H9 (cell line): ENCODE measurements at regions not wholly inside any gene's neighbourhood (a gene's known extent, or its start where the extent isn't known, plus 50 kb on each side); places are given as distances from the start of the nearest gene placed in this dataset.

Experiments used
- DNase-seq: peaks from one replicate; pipeline ENCODE4 v3.0.0-alpha.2; 2017
- H2AFZ ChIP-seq: one replicate; pipeline ENCODE4 v1.6.1; 2013; ENCODE audit warnings: mild to moderate bottlenecking, low read length, control low read depth, moderate library complexity
- H2AK5ac ChIP-seq: 2 replicates; pipeline ENCODE4 v1.6.1; 2013; ENCODE audit warnings: low read length, control low read depth, mixed read lengths; ENCODE audit not compliant: insufficient read length
- H2BK120ac ChIP-seq: one replicate; pipeline ENCODE4 v1.6.1; 2013; ENCODE audit warnings: low read depth, mild to moderate bottlenecking, low read length, control low read depth, inconsistent platforms; ENCODE audit not compliant: poor library complexity, severe bottlenecking
- H2BK12ac ChIP-seq: 2 replicates; pipeline ENCODE4 v1.6.1; 2013; ENCODE audit warnings: low read length, control low read depth, mixed read lengths, low read depth; ENCODE audit not compliant: insufficient read length
- H2BK15ac ChIP-seq: 2 replicates; pipeline ENCODE4 v1.6.1; 2013; ENCODE audit warnings: low read depth, low read length, control low read depth
- H2BK20ac ChIP-seq: one replicate; pipeline ENCODE4 v1.6.1; 2013; ENCODE audit warnings: low read depth, mild to moderate bottlenecking, low read length, control low read depth, inconsistent platforms; ENCODE audit not compliant: poor library complexity, severe bottlenecking
- H2BK5ac ChIP-seq: 2 replicates; pipeline ENCODE4 v1.6.1; 2013; ENCODE audit warnings: low read length, control low read depth, mixed read lengths; ENCODE audit not compliant: insufficient read length
- H3K14ac ChIP-seq: 2 replicates; pipeline ENCODE4 v1.6.1; 2013; ENCODE audit warnings: low read length, control low read depth; ENCODE audit not compliant: insufficient read depth
- H3K18ac ChIP-seq: 2 replicates; pipeline ENCODE4 v1.6.1; 2013; ENCODE audit warnings: low read depth, mild to moderate bottlenecking, mixed read lengths, low read length, control low read depth; ENCODE audit not compliant: insufficient read length
- H3K23ac ChIP-seq: 2 replicates; pipeline ENCODE4 v1.6.1; 2013; ENCODE audit warnings: low read length, control low read depth, mixed read lengths, low read depth; ENCODE audit not compliant: insufficient read length
- H3K23me2 ChIP-seq: 2 replicates; pipeline ENCODE4 v1.6.1; 2013; ENCODE audit warnings: low read depth, mild to moderate bottlenecking, mixed read lengths, low read length, control low read depth; ENCODE audit not compliant: insufficient read length, poor library complexity, severe bottlenecking
- H3K27ac ChIP-seq: 2 replicates; pipeline ENCODE4 v1.5.1; 2013; ENCODE audit warnings: low read length, control low read depth, mixed read lengths, low read depth; ENCODE audit not compliant: insufficient read length
- H3K27me3 ChIP-seq: 2 replicates; pipeline ENCODE4 v1.6.1; 2013; ENCODE audit warnings: low read length, control low read depth, inconsistent platforms; ENCODE audit not compliant: insufficient read depth
- H3K4ac ChIP-seq: 2 replicates; pipeline ENCODE4 v1.6.1; 2013; ENCODE audit warnings: low read depth, mild to moderate bottlenecking, control low read depth, inconsistent platforms, low read length, moderate library complexity
- H3K4me1 ChIP-seq: 2 replicates; pipeline ENCODE4 v1.6.1; 2013; ENCODE audit warnings: low read length, control low read depth, inconsistent platforms; ENCODE audit not compliant: insufficient read depth
- H3K4me2 ChIP-seq: 2 replicates; pipeline ENCODE4 v1.6.1; 2013; ENCODE audit warnings: low read length, control low read depth, mixed read lengths; ENCODE audit not compliant: insufficient read length, insufficient read depth
- H3K56ac ChIP-seq: 2 replicates; pipeline ENCODE4 v1.6.1; 2013; ENCODE audit warnings: low read depth, mild to moderate bottlenecking, mixed read lengths, low read length, control low read depth; ENCODE audit not compliant: insufficient read length
- H3K79me1 ChIP-seq: 2 replicates; pipeline ENCODE4 v1.6.1; 2013; ENCODE audit warnings: low read depth, mild to moderate bottlenecking, moderate library complexity, low read length, control low read depth, inconsistent platforms; ENCODE audit not compliant: insufficient read depth, poor library complexity, severe bottlenecking
- H3K79me2 ChIP-seq: 2 replicates; pipeline ENCODE4 v1.6.1; 2013; ENCODE audit warnings: low read length, control low read depth, inconsistent platforms; ENCODE audit not compliant: insufficient read depth
- H3K9ac ChIP-seq: 2 replicates; pipeline ENCODE4 v1.6.1; 2013; ENCODE audit warnings: low read length, control low read depth, mixed read lengths; ENCODE audit not compliant: insufficient read length; ENCODE audit errors: extremely low read depth
- H3K9me3 ChIP-seq: one replicate; pipeline ENCODE4 v1.6.1; 2013; ENCODE audit warnings: low read depth, low read length, inconsistent platforms; ENCODE audit not compliant: control insufficient read depth
- H3T11ph ChIP-seq: one replicate; pipeline ENCODE4 v1.6.1; 2013; ENCODE audit warnings: mild to moderate bottlenecking, low read length, control low read depth, inconsistent platforms
- H4K20me1 ChIP-seq: one replicate; pipeline ENCODE4 v1.6.1; 2013; ENCODE audit not compliant: control insufficient read depth, insufficient read length, insufficient read depth
- H4K5ac ChIP-seq: 2 replicates; pipeline ENCODE4 v1.6.1; 2013; ENCODE audit warnings: low read depth, mild to moderate bottlenecking, mixed read lengths, low read length, control low read depth; ENCODE audit not compliant: insufficient read length
- H4K8ac ChIP-seq: replicated peaks from 2 replicates; pipeline ENCODE4 v1.6.1; 2013; ENCODE audit warnings: low read length, control low read depth, mixed read lengths, low read depth; ENCODE audit not compliant: insufficient read length
- H4K91ac ChIP-seq: 2 replicates; pipeline ENCODE4 v1.6.1; 2013; ENCODE audit warnings: low read depth, mild to moderate bottlenecking, moderate library complexity, mixed read lengths, low read length, control low read depth; ENCODE audit not compliant: insufficient read length
- H3K27ac Mint-ChIP-seq, 3 experiments: 2 replicates in 2 of 3; 3 replicates in 1 of 3; pipeline ENCODE4 v1.8.0; 2020 to 2021; ENCODE audit warnings: mixed read lengths in 3 of 3, mild to moderate bottlenecking in 1 of 3, moderate library complexity in 1 of 3
- H3K27me3 Mint-ChIP-seq: 2 replicates; pipeline ENCODE4 v1.8.0; 2021; ENCODE audit warnings: low read depth, mild to moderate bottlenecking, moderate library complexity, mixed read lengths
- H3K36me3 Mint-ChIP-seq, 3 experiments: 2 replicates in 2 of 3; 3 replicates in 1 of 3; pipeline ENCODE4 v1.8.0; 2020 to 2021; ENCODE audit warnings: low read depth in 3 of 3, mixed read lengths in 3 of 3; ENCODE audit not compliant: insufficient read depth in 1 of 3
- H3K4me1 Mint-ChIP-seq, 2 experiments: 2 replicates each; pipeline ENCODE4 v1.8.0; 2020; ENCODE audit warnings: mixed read lengths in 2 of 2
- H3K4me3 Mint-ChIP-seq, 2 experiments: 2 replicates in 1 of 2; 3 replicates in 1 of 2; pipeline ENCODE4 v1.8.0; 2020 to 2021; ENCODE audit warnings: mild to moderate bottlenecking in 2 of 2, mixed read lengths in 2 of 2, moderate library complexity in 1 of 2
- H3K9me3 Mint-ChIP-seq, 2 experiments: 2 replicates in 1 of 2; 3 replicates in 1 of 2; pipeline ENCODE4 v1.8.0; 2020; ENCODE audit warnings: mild to moderate bottlenecking in 2 of 2, mixed read lengths in 2 of 2, moderate library complexity in 1 of 2
- WGBS: extraction: QIAGEN DNeasy Blood & Tissue Kit; methylation state at CpG from one replicate; pipeline ENCODE4 v1.1.7; 2013; ENCODE audit warnings: missing lambda C conversion rate, low lambda C conversion rate, mixed read lengths; ENCODE audit not compliant: insufficient read length; ENCODE audit errors: extremely low coverage; 5-methylcytosine and 5-hydroxymethylcytosine counted together
- TF ChIP-seq, protein P1 (sequence below): fragments of 200-600 bp; sonication (generic); conservative IDR thresholded peaks from 3 replicates; pipeline ENCODE4 v1.8.0; 2021; ENCODE audit warnings: antibody characterized with exemption, mild to moderate bottlenecking

DNA sequence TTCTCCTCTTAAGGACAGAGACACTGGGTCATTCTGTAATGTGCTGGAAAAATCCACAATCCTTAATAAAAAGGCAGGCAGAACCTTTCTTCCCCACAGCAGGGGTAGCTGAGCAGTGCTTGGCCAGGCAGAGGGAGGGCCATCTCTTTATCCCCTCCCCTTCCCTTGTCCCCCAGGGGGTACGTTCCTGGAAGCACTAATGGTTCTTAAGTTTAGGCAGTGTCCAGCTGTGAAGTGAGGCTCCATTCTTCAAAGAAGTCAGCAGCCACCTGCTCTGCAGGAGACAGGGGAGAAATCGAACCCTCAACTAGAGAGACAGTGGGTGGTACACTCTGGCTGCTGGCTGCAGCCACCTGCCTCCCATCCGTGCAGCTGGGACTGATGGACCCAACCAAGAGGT, 533.9 kb upstream of the CDH11 start:
- no peak for DNase-seq
- H2BK20ac ChIP-seq: no peak overlapping the region
- H3K4me1 Mint-ChIP-seq: peaks cover 20 to 26% of the 10 kb centered on the region in 2 experiments

More for the DNA sequence above, 533.9 kb upstream of the CDH11 start:
- Histone ChIP-seq H3T11ph (no peak overlapping the region), H3K27me3 (no peaks in the 10 kb centered on the region), H3K14ac (no peak overlapping the region), H3K9me3 (no peaks in the 10 kb centered on the region), H3K23ac (no peak overlapping the region), H2AK5ac (no peak overlapping the region), H3K4ac (no peak overlapping the region), H4K91ac (no peak overlapping the region), H2BK5ac (no peak overlapping the region), H2BK15ac (no peak overlapping the region), H3K18ac (no peak overlapping the region), H4K20me1 (no peaks in the 10 kb centered on the region), H4K8ac (no peak overlapping the region), H2BK12ac (no peak overlapping the region), H2BK120ac (no peak overlapping the region), H3K27ac (no peak overlapping the region), H3K4me1 (no peaks in the 10 kb centered on the region), H3K79me2 (no peaks in the 10 kb centered on the region), H3K23me2 (no peaks in the 10 kb centered on the region), H2AFZ (no peak overlapping the region), H3K56ac (no peak overlapping the region), H3K4me2 (no peak overlapping the region), H3K79me1 (no peaks in the 10 kb centered on the region), H3K9ac (no peak overlapping the region), H4K5ac (no peak overlapping the region)
- H3K27me3 Mint-ChIP-seq: peaks cover 8% of the 10 kb centered on the region
- H3K9me3 Mint-ChIP-seq: no peaks in the 10 kb centered on the region
- H3K4me3 Mint-ChIP-seq: no peak overlapping the region
- WGBS: no CpG with 5 or more reads among the region's 3 CpGs
- no peak overlapping the region for H3K27ac Mint-ChIP-seq
- no peaks in the 10 kb centered on the region; a peak in 1 of 7 replicates for H3K36me3 Mint-ChIP-seq
- TF ChIP-seq, protein P1, sequence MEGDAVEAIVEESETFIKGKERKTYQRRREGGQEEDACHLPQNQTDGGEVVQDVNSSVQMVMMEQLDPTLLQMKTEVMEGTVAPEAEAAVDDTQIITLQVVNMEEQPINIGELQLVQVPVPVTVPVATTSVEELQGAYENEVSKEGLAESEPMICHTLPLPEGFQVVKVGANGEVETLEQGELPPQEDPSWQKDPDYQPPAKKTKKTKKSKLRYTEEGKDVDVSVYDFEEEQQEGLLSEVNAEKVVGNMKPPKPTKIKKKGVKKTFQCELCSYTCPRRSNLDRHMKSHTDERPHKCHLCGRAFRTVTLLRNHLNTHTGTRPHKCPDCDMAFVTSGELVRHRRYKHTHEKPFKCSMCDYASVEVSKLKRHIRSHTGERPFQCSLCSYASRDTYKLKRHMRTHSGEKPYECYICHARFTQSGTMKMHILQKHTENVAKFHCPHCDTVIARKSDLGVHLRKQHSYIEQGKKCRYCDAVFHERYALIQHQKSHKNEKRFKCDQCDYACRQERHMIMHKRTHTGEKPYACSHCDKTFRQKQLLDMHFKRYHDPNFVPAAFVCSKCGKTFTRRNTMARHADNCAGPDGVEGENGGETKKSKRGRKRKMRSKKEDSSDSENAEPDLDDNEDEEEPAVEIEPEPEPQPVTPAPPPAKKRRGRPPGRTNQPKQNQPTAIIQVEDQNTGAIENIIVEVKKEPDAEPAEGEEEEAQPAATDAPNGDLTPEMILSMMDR: no peak
